ENCODE measurements at regions not wholly inside any gene's neighbourhood (a gene's known extent, or its start where the extent isn't known, plus 50 kb on each side); places are given as distances from the start of the nearest gene placed in this dataset.

DNA sequence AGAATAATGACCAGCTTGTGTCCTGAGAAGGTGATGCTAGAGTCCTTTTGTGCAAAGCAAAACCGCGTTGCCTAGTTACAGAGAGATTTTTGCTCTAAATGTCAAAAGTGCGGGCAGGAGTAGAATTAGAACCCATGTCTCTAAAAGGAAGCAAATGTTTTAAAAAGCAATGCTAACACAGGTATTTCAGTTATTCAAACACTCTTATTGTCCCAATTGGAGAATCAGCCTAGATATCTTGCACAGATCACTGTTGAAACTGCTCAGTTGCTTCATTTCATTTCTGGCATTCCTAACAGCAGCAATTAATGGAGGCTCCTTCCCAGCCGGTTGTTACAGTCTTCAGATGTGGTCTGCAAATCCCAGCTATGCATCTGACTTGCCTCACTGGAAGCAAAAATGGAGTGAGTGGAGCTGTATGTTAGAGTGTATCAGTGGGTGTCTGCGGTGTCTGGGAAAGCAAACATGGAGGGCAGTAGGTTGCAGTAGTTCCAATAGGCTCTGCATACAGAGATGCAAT, 55.6 kb upstream of the SEMA6D start:
- Mint-ChIP-seq H3K36me3 (ENCODE audit: low read depth) (no peaks in the 10 kb centered on the region), H3K27me3 (no peaks in the 10 kb centered on the region), H3K4me1 (no peaks in the 10 kb centered on the region), H3K4me3 (no peak overlapping the region), H3K27ac (no peak overlapping the region), H3K9me3 (no peaks in the 10 kb centered on the region)
- no peak for ATAC-seq (replicated peaks)

DNA sequence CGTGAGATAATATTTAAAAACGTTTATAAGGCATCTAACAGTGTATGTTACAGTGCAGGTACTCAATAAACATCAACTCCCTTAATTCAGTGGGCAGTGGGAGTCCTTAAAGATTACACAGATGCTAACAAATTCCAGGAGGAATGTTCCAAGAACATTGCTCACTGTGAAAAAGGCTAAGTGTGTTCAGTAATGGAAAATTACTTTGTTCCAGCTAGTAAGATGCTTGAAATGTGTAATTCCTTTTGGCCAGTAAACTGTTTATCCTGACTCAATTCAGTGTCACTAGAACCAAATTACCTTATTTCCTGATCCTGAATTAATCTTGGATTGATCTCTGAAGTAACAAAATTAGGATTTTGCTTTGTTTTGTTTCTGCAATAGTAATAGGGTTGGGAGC, 54.2 kb upstream of the SEMA6D start:
- Mint-ChIP-seq H3K36me3 (ENCODE audit: low read depth) (no peaks in the 10 kb centered on the region), H3K4me1 (no peaks in the 10 kb centered on the region), H3K27me3 (no peaks in the 10 kb centered on the region), H3K27ac (no peak overlapping the region), H3K4me3 (no peak overlapping the region), H3K9me3 (no peaks in the 10 kb centered on the region)
- ATAC-seq (replicated peaks) = no peak
